ENCODE measurements at regions not wholly inside any gene's neighbourhood (a gene's known extent, or its start where the extent isn't known, plus 50 kb on each side); places are given as distances from the start of the nearest gene placed in this dataset.

DNA sequence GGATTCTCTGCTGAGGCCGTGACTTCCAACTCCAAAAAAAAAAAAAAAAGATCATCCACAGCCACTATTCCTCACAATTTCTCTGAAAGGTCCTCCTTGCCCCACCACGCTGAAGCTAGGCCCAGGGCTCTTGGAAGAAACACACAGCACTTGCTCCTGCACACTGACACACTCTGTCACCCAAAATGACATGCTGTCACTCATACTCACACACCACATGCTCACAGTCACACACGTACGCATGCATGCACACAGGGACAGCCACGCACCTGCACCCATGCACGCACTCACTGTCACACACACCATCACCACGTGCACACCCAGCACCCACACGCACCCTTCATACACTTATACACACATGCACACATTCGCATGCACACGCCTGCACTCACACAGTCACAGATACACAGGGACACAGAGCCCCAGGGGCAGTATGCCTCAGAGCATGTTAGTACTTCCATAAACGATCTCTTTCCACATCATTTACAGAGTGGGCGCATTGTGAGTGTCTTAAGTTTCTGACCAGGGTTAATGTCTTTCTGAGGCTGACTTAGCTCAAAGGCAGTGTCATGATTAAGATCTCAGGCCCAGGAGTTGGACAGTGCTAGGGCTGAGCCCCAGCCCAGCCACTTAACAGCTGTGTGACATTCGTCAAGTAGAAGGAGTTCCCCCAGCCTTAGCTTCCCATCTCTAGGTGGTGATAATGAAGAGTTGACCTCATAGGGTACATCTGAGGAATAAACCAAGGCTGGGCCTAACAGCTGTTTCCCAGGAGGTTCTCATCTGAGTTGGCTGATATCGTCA lies 93.4 kb downstream of the GLI2 start:
- no peak for DNase-seq (ENCODE audit: low spot score)

DNA sequence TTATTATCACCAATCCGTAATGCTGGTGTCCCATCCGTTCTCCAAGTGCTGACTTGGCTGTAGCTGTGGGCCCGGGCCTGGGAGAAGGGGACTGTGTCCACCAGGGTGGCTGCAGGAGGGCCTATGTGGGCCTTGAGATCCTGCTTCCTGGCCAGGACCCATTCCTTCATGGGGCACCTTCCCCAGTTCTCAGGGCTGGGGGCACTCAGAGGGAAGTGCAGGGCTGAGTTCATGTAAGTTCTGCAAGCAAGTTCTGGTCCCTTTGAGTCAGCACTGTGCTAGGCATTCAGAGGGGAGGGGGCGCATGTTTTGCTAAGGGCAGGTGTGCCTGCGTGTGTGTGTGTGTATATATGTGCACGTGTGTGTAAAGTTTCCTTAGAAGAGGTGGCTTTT lies 94.0 kb downstream of the GLI2 start:
- DNase-seq (ENCODE audit: low spot score), result no peak

DNA sequence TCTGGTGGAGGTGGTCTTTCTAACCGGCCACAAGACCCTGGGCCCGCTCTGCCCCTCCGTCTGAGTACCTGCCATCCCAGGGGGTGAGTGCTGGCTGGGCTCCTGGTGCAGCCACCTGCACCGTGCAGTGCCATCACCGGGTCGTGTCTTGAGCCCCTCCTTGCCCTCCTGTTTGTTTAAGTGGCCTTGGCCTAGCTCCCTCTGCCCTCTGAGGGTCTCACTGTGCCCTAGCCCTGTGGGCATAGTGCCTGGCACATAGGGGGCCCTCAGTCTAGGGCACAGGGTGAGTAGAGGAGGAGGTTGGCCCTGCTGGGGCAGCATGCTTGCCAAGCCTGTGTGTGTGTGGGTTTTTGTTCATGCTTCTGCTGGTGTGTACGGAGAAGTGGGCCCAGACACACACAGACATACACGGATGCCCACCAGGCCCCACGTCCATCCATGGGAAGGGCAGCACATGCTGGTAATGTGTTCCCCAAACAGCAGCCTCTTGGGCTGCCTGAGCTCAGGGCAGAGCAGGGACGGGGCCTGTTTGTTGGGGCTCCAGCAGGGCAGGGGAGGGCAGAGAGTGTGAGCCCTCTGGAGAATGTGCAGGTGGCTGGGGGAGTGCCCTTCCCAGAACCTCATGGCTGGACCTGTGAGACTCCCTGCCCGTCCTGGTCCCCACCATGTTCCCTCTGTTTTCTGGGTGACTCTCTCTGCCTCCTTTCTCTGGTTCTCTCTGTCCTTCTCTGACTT lies 94.6 kb downstream of the GLI2 start:
- DNase-seq (ENCODE audit: low spot score), result no peak

DNA sequence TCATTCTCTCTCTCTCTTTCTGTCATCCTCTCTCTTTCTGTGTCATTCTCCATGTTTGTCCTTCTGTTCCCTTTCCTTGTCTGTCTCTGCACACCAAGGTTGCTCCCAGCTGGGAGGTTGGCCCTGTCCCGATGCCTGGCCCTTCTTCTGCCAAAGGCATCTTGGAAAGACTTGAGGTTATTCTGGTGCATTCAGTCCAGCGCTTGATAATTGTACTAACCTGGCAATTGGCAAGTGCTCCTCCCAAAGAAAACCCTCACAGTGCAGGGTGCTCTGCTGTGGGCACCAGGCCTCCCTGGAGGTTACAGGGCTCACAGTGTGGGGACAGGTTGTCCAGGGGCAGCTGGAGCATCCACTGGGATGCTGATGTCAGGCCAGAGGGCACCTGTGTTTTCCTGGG lies 95.4 kb downstream of the GLI2 start:
- DNase-seq (ENCODE audit: low spot score), result no peak

DNA sequence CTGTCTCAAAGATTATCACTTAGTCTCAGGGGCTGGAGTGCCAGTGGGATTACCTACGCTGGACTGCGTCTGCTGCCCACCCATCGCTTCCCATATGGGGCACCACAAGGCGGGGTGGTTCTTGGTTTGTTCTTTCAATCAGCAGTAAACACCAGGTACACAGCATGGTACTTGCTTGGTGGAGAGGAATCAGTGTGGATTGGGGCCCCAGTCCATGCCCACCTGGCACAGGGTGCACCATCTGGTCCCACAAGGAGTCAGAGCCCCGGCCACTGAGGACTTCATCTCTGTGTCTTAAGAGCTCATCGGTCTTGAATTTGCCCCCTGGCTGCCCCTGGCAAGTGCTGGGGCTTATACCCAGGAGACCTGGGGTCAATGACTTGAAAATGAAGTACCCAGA lies 96.2 kb downstream of the GLI2 start:
- DNase-seq (ENCODE audit: low spot score), result no peak

DNA sequence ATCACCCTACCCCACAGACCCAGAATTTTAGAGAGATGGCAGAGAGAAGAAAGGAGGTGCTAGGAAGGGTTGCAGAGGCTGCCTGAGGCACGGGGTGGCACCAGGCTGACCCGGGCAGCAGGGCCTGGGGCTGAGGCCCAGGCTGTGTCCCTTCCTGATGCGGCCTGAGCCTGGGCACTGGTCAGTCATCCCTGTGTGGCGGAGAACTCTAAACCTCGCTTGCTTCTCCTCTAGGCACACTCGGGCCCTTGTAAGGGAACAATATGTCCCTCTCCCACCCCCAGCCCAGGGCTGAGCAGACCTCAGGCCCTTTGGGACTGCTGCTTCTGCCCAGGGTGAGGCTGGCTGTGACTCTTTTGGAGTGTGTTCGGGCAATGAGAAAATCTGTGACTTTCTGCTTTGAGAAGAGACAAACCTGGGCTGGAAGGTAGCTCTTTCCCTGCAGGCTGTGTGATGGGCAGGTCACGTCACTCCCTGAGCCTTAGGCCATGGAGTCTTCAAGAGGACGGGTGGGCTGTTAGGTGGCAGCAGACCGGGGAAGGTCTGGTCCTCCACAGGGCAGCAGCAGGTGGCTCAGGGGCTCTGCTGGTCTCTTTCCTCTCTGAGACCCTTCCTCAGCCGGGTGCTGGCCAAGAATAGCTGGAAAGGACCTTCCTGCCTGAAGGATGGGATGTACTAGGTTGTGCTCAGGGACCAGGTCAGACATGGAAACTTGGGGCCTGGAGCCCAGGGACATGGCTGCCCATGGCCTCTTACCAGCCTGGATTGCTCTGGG lies 96.8 kb downstream of the GLI2 start:
- no peak for DNase-seq (ENCODE audit: low spot score)

DNA sequence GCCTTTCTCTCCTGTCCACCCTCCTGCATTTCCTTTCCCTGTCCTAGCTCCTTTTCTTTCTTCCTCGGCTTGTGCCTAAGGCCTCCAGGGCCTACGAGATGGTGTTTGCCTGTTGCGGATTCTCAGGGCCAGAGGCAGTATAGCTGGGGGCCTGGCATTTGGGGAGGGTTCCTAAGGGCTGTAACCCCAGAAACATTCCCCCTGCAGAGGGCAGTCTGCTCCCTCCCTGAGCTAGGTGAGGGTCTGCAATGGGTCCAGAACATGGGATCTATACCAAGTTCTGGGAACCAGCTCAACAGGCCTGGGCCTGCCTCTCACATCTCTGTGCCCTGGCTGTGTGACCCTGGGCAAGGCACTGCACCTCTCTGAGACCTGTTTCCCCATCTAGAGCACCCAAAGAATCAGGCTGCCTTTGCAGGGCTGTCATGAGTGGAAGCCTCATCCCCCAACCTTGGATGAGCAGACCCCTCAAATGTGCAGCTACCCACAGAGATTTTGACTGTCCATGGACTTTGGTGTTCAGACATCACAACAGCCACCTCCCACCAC lies 97.5 kb downstream of the GLI2 start:
- DNase-seq (ENCODE audit: low spot score), result no peak

DNA sequence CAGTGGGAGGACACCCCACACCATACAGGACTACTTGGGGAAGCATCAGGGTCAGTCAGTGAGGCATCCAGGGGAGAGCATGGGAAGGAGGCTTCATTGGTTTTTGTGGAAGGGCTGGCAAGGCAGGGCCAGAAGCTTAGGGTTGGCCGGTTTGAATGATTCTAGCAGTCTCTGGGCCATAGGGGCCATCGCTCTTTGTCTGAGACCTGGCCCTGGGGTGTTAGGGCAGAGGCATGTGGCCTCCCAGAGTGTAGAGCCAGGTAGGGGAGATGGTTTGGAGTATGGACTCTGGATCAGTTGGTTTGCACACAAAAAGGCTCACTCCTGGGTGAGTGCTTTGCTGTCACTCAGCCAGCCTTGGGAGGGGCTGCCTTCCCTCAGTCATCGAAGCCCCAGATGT lies 98.5 kb downstream of the GLI2 start:
- DNase-seq (ENCODE audit: low spot score), result no peak

DNA sequence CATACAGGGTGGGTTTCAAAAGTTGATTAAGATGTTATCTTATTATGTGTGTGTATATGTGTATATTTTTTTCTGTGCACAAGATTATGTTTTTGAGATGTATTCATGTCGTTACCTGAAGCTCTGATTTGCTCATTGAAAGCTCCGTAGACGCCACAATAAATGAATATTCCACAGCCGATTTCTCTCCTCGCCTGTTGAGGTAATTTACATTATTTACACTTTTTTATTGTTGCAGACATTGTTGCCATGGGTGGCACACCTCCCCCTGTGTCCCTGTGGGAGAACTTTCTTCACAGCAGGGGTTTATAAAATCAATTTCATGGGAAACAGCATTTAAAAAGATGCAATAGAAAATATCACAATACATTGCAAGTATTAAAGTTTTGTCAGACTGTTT lies 100.6 kb downstream of the GLI2 start:
- DNase-seq (ENCODE audit: low spot score), result no peak

DNA sequence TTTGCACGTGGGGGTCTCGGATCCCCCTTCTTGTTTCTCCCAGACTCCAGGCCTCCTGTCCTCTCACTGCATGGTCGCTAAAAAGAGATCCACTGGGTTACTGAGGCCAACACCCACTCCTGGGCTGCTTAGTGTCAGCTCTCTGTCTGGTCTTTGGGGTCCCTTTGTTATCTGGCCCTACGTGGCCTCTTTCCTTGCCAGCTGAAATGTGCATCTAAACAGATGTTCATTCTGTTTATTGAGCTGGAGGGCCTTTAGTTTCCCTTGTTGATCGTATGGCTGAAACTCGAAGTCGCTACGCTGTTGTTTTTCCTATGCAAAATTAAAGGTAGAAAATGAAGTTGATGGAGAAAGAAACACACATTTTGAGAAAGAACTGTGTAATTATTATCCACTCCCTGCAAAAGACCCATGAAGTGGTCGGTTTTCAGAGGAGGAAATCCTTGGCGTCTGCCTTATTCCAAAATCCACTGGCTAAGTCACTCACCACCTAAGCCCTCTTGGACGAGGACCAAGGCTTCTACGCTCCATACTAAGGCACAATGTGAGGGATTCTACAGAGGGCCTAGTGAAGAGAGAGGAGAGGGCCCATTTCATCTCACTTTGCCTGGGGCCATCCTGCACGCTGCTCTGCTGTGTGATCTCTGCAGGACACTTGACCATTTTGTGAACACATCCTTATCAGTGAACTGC lies 105.3 kb downstream of the GLI2 start:
- peak; percentile 78 for DNase-seq (ENCODE audit: low spot score)

DNA sequence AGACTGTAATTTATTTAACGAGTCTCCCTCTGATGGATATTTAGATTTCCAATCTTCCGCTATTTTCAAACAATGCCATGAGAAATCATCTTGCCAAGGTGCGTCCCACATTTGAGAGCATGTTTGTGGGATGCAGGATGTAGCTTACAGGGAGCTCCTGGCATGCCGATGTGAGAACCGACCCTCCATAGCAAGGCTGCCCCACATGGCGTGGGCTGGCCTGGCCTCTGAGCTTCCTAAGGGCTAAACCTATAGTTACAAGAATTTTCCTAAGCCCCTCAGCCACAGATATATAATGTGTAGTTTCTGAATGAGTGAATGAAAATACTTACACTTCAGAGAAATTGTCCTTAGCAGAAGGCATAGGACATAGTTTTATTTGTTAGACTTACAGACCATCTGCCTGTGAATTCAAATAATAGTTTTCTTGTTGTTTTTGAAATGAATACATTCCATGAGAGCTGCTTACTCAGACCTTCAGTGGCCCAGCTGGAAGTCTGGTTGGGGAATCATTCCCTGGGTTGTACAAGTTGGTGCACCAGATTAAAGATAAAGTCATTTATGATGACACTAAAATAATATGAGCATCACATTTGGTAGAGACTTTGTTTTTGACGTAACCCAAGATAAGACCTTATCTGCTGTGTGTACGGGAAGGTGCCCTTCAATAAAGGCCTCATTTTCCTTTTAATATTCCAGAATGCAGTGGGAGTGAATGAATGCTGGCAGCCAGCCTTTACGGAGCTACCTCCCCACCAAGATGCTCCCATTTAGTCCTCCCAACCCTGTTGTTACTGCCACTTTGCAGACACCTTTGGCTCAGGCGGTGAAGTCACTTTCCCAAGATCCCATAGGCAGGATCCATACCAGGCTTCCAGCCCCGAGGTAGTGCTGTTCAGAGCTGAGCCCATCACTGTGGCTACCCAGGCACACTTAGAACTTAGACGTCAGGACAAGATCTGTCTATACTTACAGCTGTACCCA lies 107.1 kb downstream of the GLI2 start:
- DNase-seq (ENCODE audit: low spot score), result no peak

DNA sequence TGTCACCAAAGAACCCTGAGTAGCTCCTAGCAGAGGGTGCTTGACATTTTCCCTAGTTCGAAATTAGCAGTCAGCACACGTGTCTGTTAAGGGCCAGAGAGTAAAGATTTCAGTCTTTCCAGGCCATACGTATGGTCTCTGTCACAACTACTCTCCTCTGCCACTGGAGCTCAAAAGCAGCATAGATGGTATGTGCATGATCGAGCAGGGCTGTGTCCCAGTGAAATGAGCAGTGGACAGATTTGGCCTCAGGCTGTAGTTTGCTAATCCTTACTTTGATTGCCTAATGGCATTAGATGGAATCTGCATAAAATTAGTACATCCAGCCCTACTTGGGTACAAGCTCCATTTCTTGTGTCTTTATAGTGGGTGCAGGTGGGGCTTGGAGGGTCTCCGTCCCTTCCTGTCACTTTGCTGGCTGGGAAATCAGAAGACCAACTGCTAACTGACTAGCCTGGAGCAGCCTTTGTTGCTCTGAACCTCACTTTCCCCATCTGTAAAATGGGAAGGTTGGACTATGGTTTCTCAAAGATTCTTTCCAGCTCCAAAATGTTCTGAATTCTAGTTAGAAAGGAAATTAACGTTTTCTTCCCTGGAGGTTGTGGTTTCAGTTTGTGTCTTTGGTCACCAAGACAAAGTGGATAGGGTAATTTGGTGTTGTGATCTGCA lies 108.5 kb downstream of the GLI2 start:
- DNase-seq (ENCODE audit: low spot score), result no peak

DNA sequence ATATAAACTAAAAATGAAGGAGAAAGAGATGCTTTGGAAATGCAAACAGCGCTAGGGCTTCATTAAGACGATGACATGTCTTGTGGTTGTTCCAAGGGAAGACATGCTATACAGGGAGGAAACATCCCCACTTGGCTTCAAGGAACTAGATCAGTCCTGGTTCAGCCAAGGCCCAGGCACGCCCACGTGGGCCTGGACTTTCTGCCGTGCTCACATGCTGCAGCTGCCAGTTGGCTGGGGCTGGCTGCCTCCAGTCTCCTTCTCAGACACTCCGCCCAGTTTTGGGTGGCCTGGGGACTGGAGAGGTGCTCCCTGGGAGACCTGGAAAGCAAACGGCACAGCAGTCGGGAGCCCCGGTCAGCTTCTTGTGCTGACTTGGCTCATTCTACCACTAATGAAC lies 109.6 kb downstream of the GLI2 start:
- DNase-seq (ENCODE audit: low spot score), result peak; percentile 44

DNA sequence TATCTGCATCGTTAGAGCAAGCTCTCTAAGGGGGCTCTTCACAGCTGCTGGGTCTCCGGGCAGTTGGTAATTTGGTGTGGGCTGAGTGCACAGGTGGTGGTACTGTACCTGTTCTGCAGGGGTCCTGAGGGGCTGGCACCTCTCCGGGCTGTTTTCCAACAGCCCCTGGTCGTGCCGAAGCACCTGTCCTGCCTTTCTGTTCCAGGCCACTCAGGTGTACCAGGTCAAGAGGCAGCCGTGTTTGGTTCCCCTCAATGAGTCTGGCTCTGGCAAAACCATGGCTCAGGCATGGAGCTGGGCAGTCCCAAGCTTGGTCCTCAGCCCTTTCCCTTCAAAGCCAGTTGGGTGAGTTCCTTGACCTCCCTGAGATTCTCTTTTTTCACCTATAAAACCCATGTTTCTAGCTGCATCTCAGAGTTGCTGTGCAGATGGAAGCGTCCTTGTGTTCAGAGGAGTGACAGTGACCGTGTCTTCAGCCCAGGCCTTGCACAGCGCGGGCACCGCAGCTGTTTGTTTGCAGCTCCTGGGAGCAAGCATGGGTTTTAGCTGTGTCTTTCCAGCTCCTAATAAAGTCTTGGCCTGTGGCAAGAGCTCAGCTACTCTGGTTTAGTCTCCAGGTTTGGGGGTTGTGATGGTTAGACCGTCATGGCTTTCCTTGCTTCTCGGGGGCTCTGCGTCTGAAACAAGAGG lies 110.9 kb downstream of the GLI2 start:
- no peak for DNase-seq (ENCODE audit: low spot score)

DNA sequence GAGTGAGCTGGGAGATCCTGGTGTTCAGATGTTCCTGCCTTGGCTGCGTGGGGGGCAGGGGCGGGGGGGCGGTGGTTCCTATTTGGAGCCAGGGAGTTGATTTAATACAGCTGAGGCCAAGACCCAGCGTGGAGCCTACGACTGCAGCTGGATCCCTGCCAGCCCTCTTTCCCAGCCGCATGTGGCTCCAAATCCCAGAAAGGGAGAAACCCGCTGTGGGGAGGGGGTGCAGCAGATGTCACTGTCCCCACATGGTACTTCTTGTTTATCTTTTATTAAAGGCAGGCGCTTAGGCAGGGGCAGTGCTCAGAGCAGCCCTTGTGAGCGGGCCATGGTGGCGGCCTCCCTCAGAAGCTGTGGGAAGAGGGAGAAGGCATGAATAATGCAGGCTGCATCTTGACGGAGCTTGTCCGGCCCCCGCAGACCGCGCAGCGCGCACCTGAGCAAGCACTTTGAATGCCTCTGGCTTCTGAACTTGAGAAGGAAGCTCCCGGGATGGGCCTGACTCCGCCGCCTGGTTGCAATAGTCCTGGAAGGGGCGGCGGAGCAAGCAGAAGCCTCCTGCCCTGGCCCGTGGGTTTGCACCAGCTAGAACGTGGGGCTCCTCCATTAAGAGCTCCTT lies 112.1 kb downstream of the GLI2 start:
- no peak for DNase-seq (ENCODE audit: low spot score)

DNA sequence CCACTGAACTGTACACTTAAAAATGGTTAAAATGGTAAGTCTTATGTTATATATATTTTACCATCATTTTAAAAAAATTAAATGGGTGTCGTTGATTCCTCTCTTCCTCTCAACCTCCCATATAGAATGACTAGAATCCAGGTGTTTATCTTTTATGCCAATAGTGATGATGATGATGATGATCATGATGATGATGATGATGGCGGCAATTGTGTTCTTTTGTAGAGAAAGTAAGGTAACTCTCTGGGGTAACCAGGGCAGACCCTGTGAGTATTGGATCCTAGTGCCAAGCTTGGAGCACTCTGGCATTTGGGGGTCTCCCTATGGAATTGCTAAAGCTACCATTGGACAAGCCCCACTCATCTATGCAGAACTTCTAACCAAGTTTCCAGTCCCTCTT lies 113.6 kb downstream of the GLI2 start:
- no peak for DNase-seq (ENCODE audit: low spot score)

DNA sequence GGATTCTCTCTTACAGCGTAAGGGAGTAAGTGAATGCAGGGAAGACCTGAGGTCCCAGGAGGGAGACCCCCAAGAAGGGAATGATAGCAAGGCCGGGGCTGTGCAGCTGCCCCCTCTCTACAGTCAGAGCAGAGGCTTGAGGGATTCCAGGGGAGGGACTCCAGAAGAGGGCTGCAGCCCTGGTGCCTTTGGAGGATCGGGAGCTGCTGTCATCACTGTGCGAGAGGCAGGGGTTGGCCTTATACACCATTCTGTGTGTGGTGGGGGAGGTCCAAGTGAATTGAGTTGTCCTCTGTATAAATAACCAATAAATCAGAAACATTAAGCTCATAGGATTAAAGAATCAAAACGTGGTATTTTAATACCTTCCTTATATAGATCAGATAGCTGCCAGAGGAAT lies 114.9 kb downstream of the GLI2 start:
- DNase-seq (ENCODE audit: low spot score), result no peak

DNA sequence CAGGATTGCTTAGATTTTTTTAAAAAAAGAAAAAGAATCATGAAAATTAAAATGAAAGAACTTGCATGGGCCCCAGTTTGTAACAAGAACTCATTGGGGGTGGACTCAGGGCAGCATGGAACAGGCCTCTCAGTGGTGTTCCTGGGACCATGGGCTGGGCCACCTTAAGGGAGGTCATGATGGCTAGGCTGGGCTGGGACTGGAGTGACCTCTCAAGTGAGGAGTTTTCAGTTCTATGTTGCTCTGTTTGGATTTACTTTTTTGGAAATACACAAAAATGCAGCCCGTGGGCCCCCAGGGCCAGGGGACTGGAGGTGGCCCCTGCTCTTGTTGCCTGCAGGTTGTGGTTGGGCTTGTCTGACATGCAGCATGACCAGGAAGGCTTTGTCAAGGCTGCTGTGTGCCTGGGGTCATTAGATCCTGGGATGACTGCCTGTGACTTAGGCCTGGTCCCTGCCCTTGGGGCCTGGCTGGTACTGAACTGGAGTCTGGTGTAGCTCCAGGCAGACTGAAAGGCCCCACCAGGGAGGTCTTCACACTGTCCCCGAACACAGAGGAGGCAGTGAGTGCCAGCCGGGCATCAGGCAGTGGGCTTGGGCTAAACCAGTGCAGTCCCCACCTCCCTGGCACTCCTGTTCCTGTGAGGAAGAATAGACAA lies 115.6 kb downstream of the GLI2 start:
- DNase-seq (ENCODE audit: low spot score), result no peak

All from umbilical cord (tissue), 1 donor.